EL (cell line): ENCODE measurements at regions not wholly inside any gene's neighbourhood (a gene's known extent, or its start where the extent isn't known, plus 50 kb on each side); places are given as distances from the start of the nearest gene placed in this dataset.

ENCODE experiments used
- DNase-seq: peaks from one replicate; pipeline ENCODE4 v3.0.0-alpha.2; 2016

GRCh38 chr5:52504584-52505240, 283.0 kb upstream of the ITGA1 start:
- DNase-seq = no peak

DNA sequence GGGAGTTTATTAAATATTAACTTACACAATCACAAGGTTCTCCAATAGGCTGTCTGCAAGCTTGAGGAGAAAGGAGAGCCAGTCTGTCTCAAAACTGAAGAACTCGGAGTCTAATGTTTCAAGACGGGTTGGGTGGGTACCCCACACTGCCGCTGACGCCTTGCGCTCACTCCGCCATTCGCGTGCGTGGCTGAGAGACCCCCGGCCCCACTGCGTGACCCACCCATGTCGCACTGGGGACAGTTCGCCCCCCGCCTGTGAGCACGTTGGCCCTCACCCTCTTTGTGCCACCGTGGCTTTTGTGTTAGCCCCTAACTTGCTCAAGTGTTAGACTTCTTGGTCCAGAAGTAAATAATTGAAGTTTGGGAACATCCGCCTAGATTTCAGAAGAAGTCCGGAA, 270.0 kb upstream of the ITGA1 start:
- no peak for DNase-seq

DNA sequence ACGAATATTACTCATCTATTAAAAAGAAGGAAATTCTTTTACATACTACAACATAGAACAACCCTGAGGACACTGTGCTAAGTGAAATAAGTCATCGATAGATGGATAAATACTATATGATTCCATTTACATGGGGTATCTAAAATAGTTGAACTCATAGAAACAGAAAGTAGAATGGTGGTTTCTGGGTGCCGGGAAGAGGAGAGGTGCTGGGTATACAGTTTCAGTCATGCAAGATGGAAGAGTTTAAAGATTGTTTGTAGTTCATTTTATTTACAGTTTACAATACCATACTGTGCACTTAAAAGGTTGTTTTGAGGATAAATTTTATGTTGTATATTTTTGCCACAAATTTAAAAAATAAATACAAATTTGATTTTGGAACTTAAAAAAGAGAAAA, 267.5 kb upstream of the ITGA1 start:
- DNase-seq = no peak

DNA sequence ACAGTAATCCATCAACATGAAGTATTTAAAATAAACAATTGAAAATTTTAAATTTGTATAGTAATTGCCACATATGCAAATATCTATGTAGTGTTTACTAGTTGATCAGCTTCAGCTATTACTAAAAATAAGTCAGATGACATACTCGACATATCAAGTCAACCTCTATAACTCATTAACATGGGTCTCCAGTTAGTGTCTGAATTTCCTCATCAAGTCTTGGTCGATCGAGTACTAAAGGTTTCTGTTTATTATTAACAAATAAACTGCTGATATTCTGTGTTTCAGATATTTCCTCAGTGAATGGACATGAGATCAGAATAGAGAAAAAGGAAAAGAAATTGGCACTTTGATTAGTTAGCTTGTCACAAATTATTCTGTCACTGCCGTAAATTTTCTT, 266.5 kb upstream of the ITGA1 start:
- no peak for DNase-seq

GRCh38 chr5:52523701-52524100, 264.0 kb upstream of the ITGA1 start:
- DNase-seq = no peak

- no peak for DNase-seq
Measured at GRCh38 chr5:52531105-52531504, 256.6 kb upstream of the ITGA1 start.

DNA sequence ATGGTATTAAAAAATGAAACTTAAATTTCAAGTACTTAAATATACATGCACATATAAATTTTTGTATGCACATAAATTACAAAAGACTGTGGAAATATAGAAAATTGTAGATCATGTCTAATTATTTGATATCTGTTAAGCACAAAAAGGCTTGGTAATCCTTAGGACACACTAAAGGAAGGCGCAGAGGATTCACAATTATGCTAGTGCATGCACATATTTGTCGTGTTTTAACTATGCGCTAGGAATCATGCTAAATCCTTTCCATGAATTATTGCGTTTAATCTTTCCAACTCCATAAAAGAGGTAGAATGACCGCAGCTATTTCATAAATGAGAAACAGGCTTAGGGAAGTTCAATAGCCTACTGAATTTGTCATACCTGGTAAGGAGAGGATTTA, 244.1 kb upstream of the ITGA1 start:
- DNase-seq = no peak

GRCh38 chr5:52544738-52545137, 243.0 kb upstream of the ITGA1 start:
- no peak for DNase-seq

GRCh38 chr5:52554293-52554692, 233.4 kb upstream of the ITGA1 start:
- no peak for DNase-seq

- DNase-seq = peak; percentile 6
Measured at GRCh38 chr5:52560366-52560765, 227.3 kb upstream of the ITGA1 start.

DNA sequence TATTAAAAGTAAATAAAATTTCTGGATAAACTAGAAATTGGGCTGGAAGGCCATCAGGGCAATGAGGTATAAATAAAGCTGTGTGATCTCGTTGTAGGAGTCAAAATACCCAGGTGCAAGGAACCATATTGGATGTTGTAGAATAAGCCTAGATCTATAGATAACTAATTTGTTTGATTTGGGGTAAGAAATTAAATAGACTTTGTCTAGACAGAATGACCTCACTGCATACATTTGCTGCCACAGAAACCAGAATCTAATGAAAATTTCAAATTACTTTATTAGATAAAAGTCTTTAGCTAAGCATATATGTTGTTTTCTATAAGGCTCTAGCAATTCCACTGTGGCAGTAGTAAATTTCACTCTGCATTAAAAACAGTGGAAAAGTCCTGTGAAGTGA, 225.2 kb upstream of the ITGA1 start:
- DNase-seq = no peak

- no peak for DNase-seq
Measured at GRCh38 chr5:52564587-52564986, 223.1 kb upstream of the ITGA1 start.

GRCh38 chr5:52577546-52577945, 210.2 kb upstream of the ITGA1 start:
- DNase-seq = no peak

DNA sequence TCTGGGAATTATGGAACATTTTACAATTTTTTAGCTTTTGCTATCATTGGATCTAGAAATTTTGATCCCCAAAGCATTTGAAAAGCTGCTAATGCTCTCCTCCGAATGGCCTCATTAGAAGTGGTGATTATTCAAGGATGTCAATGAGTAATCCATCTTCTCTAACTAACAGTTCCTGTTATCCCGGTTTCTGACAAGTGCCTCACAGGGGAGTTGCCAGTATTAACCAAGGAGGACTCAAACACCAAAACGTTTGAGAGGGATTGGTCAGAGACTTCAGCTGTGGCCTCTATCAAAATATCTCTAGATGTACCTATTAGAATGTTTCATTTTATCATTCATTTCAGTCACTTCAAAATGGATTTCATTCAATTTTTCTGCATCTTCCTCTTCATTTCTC, 208.3 kb upstream of the ITGA1 start:
- DNase-seq = no peak

GRCh38 chr5:52580921-52581320, 206.8 kb upstream of the ITGA1 start:
- DNase-seq = peak; percentile 59

GRCh38 chr5:52582313-52582712, 205.4 kb upstream of the ITGA1 start:
- DNase-seq = no peak

DNA sequence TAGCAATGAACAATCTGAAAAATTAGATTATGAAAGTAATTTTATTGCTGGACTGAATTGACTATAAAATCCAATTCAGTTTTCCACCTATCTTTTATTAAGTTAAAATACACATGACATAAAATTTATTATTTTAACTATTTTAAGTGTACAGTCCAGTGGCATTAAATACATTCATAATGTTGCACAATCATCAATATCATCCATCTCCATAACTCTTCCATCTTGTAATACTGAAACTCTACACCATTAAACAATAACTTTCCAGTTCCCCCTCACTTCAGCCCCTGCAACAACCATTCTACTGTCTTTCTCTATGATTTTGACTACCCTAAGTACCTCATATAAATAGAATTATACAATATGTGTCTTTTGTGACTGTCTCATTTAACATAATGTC, 200.6 kb upstream of the ITGA1 start:
- no peak for DNase-seq

- no peak for DNase-seq
Measured at GRCh38 chr5:52597625-52598024, 190.1 kb upstream of the ITGA1 start.

GRCh38 chr5:52598968-52599367, 188.7 kb upstream of the ITGA1 start:
- DNase-seq = no peak

DNA sequence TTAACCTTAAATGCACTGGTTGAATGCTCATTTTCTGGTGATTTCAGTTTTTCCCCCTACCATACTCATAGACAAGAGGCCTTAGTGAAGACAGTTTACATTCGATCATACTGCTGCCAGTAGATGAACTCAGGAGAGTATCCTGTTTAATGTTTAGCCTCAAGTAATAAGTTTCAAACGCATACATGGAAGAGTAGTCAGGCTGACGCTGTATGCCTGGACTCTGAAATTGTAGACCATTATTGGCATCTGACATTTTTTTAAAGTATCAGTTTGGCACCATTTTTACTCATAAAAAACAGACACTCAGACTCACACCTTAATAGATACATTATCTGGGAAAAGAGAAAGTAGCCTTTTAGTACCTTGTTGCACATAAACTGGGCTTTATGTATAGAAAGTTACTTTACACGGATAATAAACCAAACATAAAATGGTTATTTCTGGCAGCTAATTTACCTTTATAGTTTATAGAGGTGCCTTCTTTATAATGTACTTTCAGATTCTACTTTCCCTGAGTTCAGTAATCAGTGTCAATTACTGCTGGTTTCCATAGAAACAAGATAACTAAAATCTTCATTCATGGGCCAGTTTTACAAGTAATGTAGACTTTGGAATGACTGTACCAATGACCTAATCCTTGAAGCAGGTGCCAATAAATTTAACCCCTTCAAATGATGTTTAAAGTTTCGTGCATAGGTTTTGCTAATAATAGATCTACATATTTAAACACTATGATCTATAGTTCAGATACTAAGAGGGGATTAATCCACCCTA, 183.8 kb upstream of the ITGA1 start:
- DNase-seq = no peak

DNA sequence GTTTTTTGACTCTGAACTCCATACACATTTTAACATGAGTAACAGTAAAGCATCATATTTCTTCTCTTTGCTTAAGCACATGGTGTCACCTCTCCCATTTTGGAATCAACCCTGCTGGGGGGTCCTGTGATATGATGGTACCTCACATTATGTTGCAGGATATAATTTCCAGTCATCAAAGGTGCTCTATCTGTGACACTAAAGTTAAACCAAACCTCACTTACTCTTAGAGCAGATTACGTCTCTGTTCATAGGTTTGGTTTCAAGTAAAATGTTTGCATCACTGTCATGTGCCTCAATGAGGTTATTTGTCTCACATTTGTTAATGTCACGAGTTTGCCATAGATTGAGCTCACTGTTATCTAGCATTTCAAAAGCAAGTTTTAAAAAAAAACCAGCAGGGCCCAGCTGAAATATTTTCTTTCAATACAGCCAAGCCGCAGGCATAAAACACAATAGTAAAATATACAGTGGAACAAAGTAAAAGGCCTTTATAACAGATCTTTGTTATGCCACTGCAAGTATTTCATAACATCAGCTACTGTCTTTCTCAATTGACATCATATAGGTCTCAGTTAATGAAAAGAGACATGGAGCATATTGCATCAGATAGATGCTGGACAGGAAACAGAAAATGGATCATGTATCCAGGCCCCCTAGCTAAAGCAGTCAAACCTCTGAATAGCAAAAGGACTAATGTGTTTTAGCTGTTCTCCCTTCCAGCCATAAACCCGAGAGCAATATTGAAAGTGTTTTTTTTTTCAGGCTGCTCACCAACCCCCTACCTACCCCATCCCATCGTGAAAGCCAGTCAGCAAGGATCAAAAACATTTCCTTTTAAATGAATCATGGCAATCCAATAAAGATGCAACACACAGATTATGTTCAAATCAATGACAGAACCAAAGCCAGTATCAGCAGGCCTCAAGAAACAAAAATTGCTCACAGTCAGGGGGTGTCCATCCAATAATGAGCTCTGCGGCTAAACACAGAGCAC, 182.1 kb upstream of the ITGA1 start:
- no peak for DNase-seq

- DNase-seq = no peak
Measured at GRCh38 chr5:52607227-52607824, 180.4 kb upstream of the ITGA1 start.

- DNase-seq = no peak
Measured at GRCh38 chr5:52620315-52620714, 167.4 kb upstream of the ITGA1 start.
